Lower leg skin (tissue), 3 donors: ENCODE measurements at regions not wholly inside any gene's neighbourhood (a gene's known extent, or its start where the extent isn't known, plus 50 kb on each side); places are given as distances from the start of the nearest gene placed in this dataset.

ENCODE experiments used
- CTCF ChIP-seq, 3 donors: fragments of 450-650 bp; IDR thresholded peaks; one replicate each; pipeline ENCODE4 v1.5.1; 2016; ENCODE audit warnings: antibody characterized with exemption in 3 of 3, mild to moderate bottlenecking in 3 of 3, moderate library complexity in 2 of 3
- POLR2A ChIP-seq, 2 donors: fragments of 450-650 bp; IDR thresholded peaks; one replicate each; pipeline ENCODE4 v1.6.1; 2016 to 2017; ENCODE audit warnings: antibody characterized with exemption in 2 of 2, mild to moderate bottlenecking in 1 of 2, moderate library complexity in 1 of 2

- no peak for TF ChIP-seq CTCF (IDR thresholded peaks at IDR 0.05)
- no peak for TF ChIP-seq POLR2A (IDR thresholded peaks at IDR 0.05)
Measured at GRCh38 chr7:132652507-132652906, 76.2 kb upstream of the PLXNA4 start.
